PC-9 (cell line): ENCODE measurements at regions not wholly inside any gene's neighbourhood (a gene's known extent, or its start where the extent isn't known, plus 50 kb on each side); places are given as distances from the start of the nearest gene placed in this dataset.

ENCODE experiments used
- EZH2 ChIP-seq: fragments of 200-600 bp; sonication (generic); IDR thresholded peaks from 2 replicates; pipeline ENCODE4 v1.8.0; 2017; ENCODE audit warnings: antibody characterized with exemption, low read depth
- TF ChIP-seq, protein P1 (sequence below): fragments of 200-600 bp; sonication (generic); conservative IDR thresholded peaks from 2 replicates; pipeline ENCODE4 v1.6.1; 2017; ENCODE audit warnings: mixed run types, antibody characterized with exemption, mild to moderate bottlenecking, moderate library complexity

DNA sequence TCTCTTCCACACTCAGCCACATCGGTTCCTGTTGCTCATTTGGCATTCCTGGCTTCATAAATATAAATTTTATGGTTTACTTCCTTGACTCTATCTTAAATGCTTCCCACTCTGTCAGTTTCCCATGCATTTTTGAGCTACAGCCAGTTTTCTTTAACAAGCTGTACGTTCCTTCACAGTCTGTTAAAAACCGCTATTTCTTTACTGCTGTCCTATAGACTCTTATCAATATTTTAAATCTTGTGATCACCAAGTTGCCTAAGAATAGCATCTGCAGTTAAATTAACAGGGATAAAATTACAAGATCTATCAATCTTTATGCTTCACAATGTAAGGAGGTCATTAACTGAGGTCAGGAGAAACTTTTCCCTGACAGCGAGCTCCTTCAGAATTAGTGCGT, 103.1 kb upstream of the RHOBTB1 start:
- TF ChIP-seq, protein P1, sequence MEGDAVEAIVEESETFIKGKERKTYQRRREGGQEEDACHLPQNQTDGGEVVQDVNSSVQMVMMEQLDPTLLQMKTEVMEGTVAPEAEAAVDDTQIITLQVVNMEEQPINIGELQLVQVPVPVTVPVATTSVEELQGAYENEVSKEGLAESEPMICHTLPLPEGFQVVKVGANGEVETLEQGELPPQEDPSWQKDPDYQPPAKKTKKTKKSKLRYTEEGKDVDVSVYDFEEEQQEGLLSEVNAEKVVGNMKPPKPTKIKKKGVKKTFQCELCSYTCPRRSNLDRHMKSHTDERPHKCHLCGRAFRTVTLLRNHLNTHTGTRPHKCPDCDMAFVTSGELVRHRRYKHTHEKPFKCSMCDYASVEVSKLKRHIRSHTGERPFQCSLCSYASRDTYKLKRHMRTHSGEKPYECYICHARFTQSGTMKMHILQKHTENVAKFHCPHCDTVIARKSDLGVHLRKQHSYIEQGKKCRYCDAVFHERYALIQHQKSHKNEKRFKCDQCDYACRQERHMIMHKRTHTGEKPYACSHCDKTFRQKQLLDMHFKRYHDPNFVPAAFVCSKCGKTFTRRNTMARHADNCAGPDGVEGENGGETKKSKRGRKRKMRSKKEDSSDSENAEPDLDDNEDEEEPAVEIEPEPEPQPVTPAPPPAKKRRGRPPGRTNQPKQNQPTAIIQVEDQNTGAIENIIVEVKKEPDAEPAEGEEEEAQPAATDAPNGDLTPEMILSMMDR: no peak
- no peak for TF ChIP-seq EZH2
